ENCODE measurements at regions not wholly inside any gene's neighbourhood (a gene's known extent, or its start where the extent isn't known, plus 50 kb on each side); places are given as distances from the start of the nearest gene placed in this dataset.

- no peak overlapping the region for H3K4ac ChIP-seq (ENCODE audit: low read depth, low read length)
- no peak overlapping the region for H3K4me3 Mint-ChIP-seq
- H2BK12ac ChIP-seq (ENCODE audit: insufficient read length, low read depth, low read length), result no peak overlapping the region
- no peaks in the 10 kb centered on the region for H3K23me2 ChIP-seq (ENCODE audit: insufficient read length, low read depth, low read length, poor library complexity, severe bottlenecking)
- H3K9ac ChIP-seq (ENCODE audit: extremely low read depth, insufficient read length, low read length), result no peak overlapping the region
- no peak overlapping the region for H2BK15ac ChIP-seq (ENCODE audit: low read depth, low read length)
- H3K27ac ChIP-seq (ENCODE audit: insufficient read length, low read depth, low read length), result no peak overlapping the region
- H3K36me3 Mint-ChIP-seq (ENCODE audit: insufficient read depth in 1 of 3, low read depth in 3 of 3), result no peaks in the 10 kb centered on the region; a peak in 1 of 7 replicates
- TF ChIP-seq, protein P1, sequence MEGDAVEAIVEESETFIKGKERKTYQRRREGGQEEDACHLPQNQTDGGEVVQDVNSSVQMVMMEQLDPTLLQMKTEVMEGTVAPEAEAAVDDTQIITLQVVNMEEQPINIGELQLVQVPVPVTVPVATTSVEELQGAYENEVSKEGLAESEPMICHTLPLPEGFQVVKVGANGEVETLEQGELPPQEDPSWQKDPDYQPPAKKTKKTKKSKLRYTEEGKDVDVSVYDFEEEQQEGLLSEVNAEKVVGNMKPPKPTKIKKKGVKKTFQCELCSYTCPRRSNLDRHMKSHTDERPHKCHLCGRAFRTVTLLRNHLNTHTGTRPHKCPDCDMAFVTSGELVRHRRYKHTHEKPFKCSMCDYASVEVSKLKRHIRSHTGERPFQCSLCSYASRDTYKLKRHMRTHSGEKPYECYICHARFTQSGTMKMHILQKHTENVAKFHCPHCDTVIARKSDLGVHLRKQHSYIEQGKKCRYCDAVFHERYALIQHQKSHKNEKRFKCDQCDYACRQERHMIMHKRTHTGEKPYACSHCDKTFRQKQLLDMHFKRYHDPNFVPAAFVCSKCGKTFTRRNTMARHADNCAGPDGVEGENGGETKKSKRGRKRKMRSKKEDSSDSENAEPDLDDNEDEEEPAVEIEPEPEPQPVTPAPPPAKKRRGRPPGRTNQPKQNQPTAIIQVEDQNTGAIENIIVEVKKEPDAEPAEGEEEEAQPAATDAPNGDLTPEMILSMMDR (conservative IDR thresholded peaks at IDR 0.05), result no peak
- no peak overlapping the region for H3K27ac Mint-ChIP-seq
- no peak overlapping the region for H4K5ac ChIP-seq (ENCODE audit: insufficient read length, low read depth, low read length)
- H2AK5ac ChIP-seq (ENCODE audit: insufficient read length, low read length), result no peak overlapping the region
- no peaks in the 10 kb centered on the region for H3K4me1 Mint-ChIP-seq
- no peak overlapping the region for H2AFZ ChIP-seq (ENCODE audit: low read length)
- H3K79me2 ChIP-seq (ENCODE audit: insufficient read depth, low read length), result no peaks in the 10 kb centered on the region
- no peak overlapping the region for H2BK5ac ChIP-seq (ENCODE audit: insufficient read length, low read length)
- H4K20me1 ChIP-seq (ENCODE audit: control insufficient read depth, insufficient read depth, insufficient read length), result no peaks in the 10 kb centered on the region
- no peaks in the 10 kb centered on the region for H3K27me3 ChIP-seq (ENCODE audit: insufficient read depth, low read length)
- no peak overlapping the region for H4K8ac ChIP-seq (replicated peaks; ENCODE audit: insufficient read length, low read depth, low read length)
- H3K27me3 Mint-ChIP-seq (ENCODE audit: low read depth), result peaks cover 8% of the 10 kb centered on the region
- no peaks in the 10 kb centered on the region; a peak in 2 of 5 replicates for H3K9me3 Mint-ChIP-seq
- no peak overlapping the region for H3K56ac ChIP-seq (ENCODE audit: insufficient read length, low read depth, low read length)
- no peak for DNase-seq
- H4K91ac ChIP-seq (ENCODE audit: insufficient read length, low read depth, low read length), result no peak overlapping the region
- no peak overlapping the region for H3K23ac ChIP-seq (ENCODE audit: insufficient read length, low read depth, low read length)
- H3K79me1 ChIP-seq (ENCODE audit: insufficient read depth, low read depth, low read length, poor library complexity, severe bottlenecking), result no peaks in the 10 kb centered on the region
- no peak overlapping the region for H3K14ac ChIP-seq (ENCODE audit: insufficient read depth, low read length)
- no peak overlapping the region for H2BK120ac ChIP-seq (ENCODE audit: low read depth, low read length, poor library complexity, severe bottlenecking)
- no peaks in the 10 kb centered on the region for H3K4me1 ChIP-seq (ENCODE audit: insufficient read depth, low read length)
- no peak overlapping the region for H3T11ph ChIP-seq (ENCODE audit: low read length)
- no peak overlapping the region for H3K4me2 ChIP-seq (ENCODE audit: insufficient read depth, insufficient read length, low read length)
- H3K9me3 ChIP-seq (ENCODE audit: control insufficient read depth, low read depth, low read length), result no peaks in the 10 kb centered on the region
- H2BK20ac ChIP-seq (ENCODE audit: low read depth, low read length, poor library complexity, severe bottlenecking), result no peak overlapping the region
- no peak overlapping the region for H3K18ac ChIP-seq (ENCODE audit: insufficient read length, low read depth, low read length)
Observed at GRCh38 chr20:22844959-22845358, 190.2 kb upstream of the SSTR4 start.
